LNCaP clone FGC (cell line): ENCODE measurements at regions not wholly inside any gene's neighbourhood (a gene's known extent, or its start where the extent isn't known, plus 50 kb on each side); places are given as distances from the start of the nearest gene placed in this dataset.
A peak's percentile ranks its signal among the peaks of the same experiment; 100 is the strongest.
"Not testable (repeated sequence)": the region's sequence is repeated elsewhere in the genome, so short reads cannot be mapped to it uniquely, and the experiment has no call there.

Experiments used
- DNase-seq: peaks from one replicate; pipeline ENCODE4 v3.0.0-alpha.2; 2011; ENCODE audit warnings: low read depth
- H3K4me3 ChIP-seq: 2 replicates; pipeline ENCODE4 v1.5.1; 2011; ENCODE audit warnings: mild to moderate bottlenecking, low read depth, low read length, control low read depth
- TF ChIP-seq, protein P1 (sequence below): IDR thresholded peaks from 2 replicates; pipeline ENCODE4 v1.5.1; 2012; ENCODE audit warnings: mild to moderate bottlenecking; ENCODE audit not compliant: control insufficient read depth, insufficient read depth; ENCODE audit errors: extremely low read depth

GRCh38 chr11:134500621-134501020 lies 88.6 kb upstream of the B3GAT1 start:
- DNase-seq, result no peak
- H3K4me3 ChIP-seq, result no peak overlapping the region
- TF ChIP-seq, protein P1, sequence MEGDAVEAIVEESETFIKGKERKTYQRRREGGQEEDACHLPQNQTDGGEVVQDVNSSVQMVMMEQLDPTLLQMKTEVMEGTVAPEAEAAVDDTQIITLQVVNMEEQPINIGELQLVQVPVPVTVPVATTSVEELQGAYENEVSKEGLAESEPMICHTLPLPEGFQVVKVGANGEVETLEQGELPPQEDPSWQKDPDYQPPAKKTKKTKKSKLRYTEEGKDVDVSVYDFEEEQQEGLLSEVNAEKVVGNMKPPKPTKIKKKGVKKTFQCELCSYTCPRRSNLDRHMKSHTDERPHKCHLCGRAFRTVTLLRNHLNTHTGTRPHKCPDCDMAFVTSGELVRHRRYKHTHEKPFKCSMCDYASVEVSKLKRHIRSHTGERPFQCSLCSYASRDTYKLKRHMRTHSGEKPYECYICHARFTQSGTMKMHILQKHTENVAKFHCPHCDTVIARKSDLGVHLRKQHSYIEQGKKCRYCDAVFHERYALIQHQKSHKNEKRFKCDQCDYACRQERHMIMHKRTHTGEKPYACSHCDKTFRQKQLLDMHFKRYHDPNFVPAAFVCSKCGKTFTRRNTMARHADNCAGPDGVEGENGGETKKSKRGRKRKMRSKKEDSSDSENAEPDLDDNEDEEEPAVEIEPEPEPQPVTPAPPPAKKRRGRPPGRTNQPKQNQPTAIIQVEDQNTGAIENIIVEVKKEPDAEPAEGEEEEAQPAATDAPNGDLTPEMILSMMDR, result no peak

DNA sequence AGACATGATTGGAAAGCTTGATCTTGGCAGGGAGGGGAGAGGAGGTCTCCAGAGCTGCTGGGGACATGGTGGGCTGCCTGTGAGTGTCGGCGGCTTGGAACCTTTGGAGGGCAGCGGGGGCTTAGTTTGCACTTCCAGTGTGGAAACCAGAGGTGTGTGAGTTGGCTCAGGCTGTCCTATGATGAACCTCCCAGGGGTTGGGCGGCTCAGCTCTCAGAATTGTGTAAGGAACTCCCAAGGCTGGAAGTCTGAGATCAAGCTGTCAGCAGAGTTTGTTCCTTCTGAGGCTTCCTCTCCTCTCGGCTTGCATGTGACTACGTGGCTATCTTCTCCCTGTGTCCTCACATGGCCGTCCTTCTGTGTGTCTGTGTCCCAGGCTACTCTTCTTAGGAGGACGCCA lies 87.9 kb upstream of the B3GAT1 start:
- no peak for DNase-seq
- TF ChIP-seq, protein P1, result no peak
- no peak overlapping the region for H3K4me3 ChIP-seq

- TF ChIP-seq, protein P1, result no peak
- peak overlapping the region; percentile 29 for H3K4me3 ChIP-seq
- DNase-seq, result peak; percentile 77
Measured at GRCh38 chr11:134498326-134499139, 86.5 kb upstream of the B3GAT1 start.

DNA sequence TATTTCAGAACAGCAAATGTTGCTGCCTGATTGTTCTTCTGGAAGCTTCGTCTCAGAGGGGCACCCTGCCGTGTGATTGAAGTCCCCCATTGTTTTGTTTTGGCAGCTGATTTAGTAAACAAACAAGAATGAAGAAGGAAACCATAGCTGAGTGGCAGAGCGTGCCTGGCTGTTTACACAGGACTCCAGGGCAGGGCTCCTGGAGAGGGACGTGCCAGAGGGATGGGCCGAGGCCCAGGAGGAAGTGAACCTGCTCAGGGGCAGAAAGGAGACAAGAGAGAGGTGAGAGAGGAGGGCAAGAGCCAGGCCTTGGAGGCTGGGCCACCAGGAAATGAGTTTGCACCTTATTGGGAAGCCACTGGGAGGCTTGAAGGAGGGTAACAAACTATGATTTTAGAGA lies 85.5 kb upstream of the B3GAT1 start:
- TF ChIP-seq, protein P1, result no peak
- peak; percentile 94 for DNase-seq
- no peak overlapping the region; the same call in 1 of the 2 replicates for H3K4me3 ChIP-seq

- not testable (repeated sequence) for DNase-seq, H3K4me3 ChIP-seq
Measured at GRCh38 chr11:134496058-134496457, 84.0 kb upstream of the B3GAT1 start.

DNA sequence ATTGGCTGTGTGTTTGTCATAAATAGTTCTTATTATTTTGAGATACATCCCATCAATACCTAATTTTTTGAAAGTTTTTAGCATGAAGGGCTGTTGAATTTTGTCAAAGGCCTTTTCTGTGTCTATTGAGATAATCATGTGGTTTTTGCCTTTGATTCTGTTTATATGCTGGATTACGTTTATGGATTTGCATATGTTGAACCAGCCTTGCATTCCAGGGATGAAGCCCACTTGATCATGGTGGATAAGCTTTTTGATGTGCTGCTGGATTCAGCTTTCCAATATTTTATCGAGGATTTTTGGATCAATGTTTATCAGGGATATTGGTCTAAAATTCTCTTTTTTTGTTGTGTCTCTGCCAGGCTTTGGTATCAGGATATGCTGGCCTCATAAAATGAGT lies 82.4 kb upstream of the B3GAT1 start:
- DNase-seq, H3K4me3 ChIP-seq: not testable (repeated sequence)

DNA sequence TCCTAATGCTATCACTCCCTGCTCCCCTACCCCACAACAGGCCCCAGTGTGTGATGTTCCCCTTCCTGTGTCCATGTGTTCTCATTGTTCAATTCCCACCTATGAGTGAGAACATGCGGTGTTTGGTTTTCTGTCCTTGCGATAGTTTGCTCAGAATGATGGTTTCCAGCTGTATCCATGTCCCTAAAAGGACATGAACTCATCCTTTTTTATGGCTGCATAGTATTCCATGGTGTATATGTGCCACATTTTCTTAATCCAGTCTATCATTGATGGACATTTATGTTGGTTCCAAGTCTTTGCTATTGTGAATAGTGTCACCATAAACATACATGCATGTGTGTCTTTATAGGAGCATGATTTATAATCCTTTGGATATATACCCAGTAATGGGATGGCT lies 80.4 kb upstream of the B3GAT1 start:
- not testable (repeated sequence) for DNase-seq, H3K4me3 ChIP-seq

- DNase-seq, result no peak
- TF ChIP-seq, protein P1, result no peak
- H3K4me3 ChIP-seq, result no peak overlapping the region
Measured at GRCh38 chr11:134489728-134490127, 77.7 kb upstream of the B3GAT1 start.
